GM23248 (cell line): ENCODE measurements at regions not wholly inside any gene's neighbourhood (a gene's known extent, or its start where the extent isn't known, plus 50 kb on each side); places are given as distances from the start of the nearest gene placed in this dataset.
A peak's percentile ranks its signal among the peaks of the same experiment; 100 is the strongest.

ENCODE experiments used
- DNase-seq: peaks from one replicate; pipeline ENCODE4 v3.0.0-alpha.2; 2015
- H2AFZ ChIP-seq: fragments of 200-600 bp; sonication (generic); 2 replicates; pipeline ENCODE4 v1.6.1; 2016; ENCODE audit warnings: antibody characterized with exemption
- H3F3A ChIP-seq: fragments of 200-600 bp; sonication (generic); 2 replicates; pipeline ENCODE4 v1.6.1; 2016; ENCODE audit warnings: mild to moderate bottlenecking, antibody characterized with exemption, mixed run types; ENCODE audit not compliant: insufficient read depth
- H3K27ac ChIP-seq: fragments of 200-600 bp; sonication (generic); 2 replicates; pipeline ENCODE4 v1.5.1; 2016; ENCODE audit warnings: mild to moderate bottlenecking
- H3K27me3 ChIP-seq: fragments of 200-600 bp; sonication (generic); replicated peaks from 2 replicates; pipeline ENCODE4 v1.6.1; 2016; ENCODE audit warnings: mild to moderate bottlenecking; ENCODE audit not compliant: insufficient read depth
- H3K36me3 ChIP-seq: fragments of 200-600 bp; sonication (generic); 2 replicates; pipeline ENCODE4 v1.6.1; 2016; ENCODE audit warnings: low read depth, mild to moderate bottlenecking
- H3K4me1 ChIP-seq: fragments of 200-600 bp; sonication (generic); 2 replicates; pipeline ENCODE4 v1.6.1; 2016; ENCODE audit warnings: mild to moderate bottlenecking; ENCODE audit not compliant: insufficient read depth
- H3K4me2 ChIP-seq: fragments of 200-600 bp; sonication (generic); one replicate; pipeline ENCODE4 v1.6.1; 2016; ENCODE audit warnings: mild to moderate bottlenecking; ENCODE audit not compliant: unreplicated experiment
- H3K4me3 ChIP-seq: fragments of 200-600 bp; sonication (generic); 2 replicates; pipeline ENCODE4 v1.5.1; 2016; ENCODE audit warnings: mild to moderate bottlenecking
- H3K79me2 ChIP-seq: fragments of 200-600 bp; sonication (generic); 2 replicates; pipeline ENCODE4 v1.6.1; 2016; ENCODE audit warnings: mild to moderate bottlenecking; ENCODE audit not compliant: insufficient read depth
- H3K9ac ChIP-seq: fragments of 200-600 bp; sonication (generic); 2 replicates; pipeline ENCODE4 v1.6.1; 2016; ENCODE audit warnings: mild to moderate bottlenecking
- H3K9me2 ChIP-seq: fragments of 200-600 bp; sonication (generic); 2 replicates; pipeline ENCODE4 v1.6.1; 2016; ENCODE audit warnings: mixed run types, mild to moderate bottlenecking, moderate library complexity; ENCODE audit not compliant: insufficient read depth
- H3K9me3 ChIP-seq: fragments of 200-600 bp; sonication (generic); one replicate; pipeline ENCODE4 v1.6.1; 2017; ENCODE audit warnings: low read depth
- H4K20me1 ChIP-seq: fragments of 200-600 bp; sonication (generic); 2 replicates; pipeline ENCODE4 v1.6.0; 2016; ENCODE audit not compliant: insufficient read depth
- EZH2 ChIP-seq: fragments of 200-600 bp; sonication (generic); IDR thresholded peaks from 2 replicates; pipeline ENCODE4 v1.6.1; 2018; ENCODE audit warnings: antibody characterized with exemption, mild to moderate bottlenecking; ENCODE audit not compliant: insufficient read depth, poor library complexity, severe bottlenecking
- EZH2phosphoT487 ChIP-seq: fragments of 200-600 bp; sonication (generic); IDR thresholded peaks from 2 replicates; pipeline ENCODE4 v1.6.1; 2018; ENCODE audit warnings: antibody characterized with exemption, moderate library complexity, mild to moderate bottlenecking, low read depth; ENCODE audit not compliant: insufficient read depth
- whole genome bisulfite sequencing, 2 experiments: methylation state at CpG; one replicate each; pipeline ENCODE4 v1.1.6; 2015 to 2017; ENCODE audit warnings: low lambda C conversion rate in 2 of 2, low coverage in 1 of 2; ENCODE audit errors: missing lambda C conversion rate in 2 of 2; 5-methylcytosine and 5-hydroxymethylcytosine counted together
- in situ Hi-C: fragments of 300-500 bp; cut with MboI; formaldehyde crosslinking; loops from 2 replicates; pipeline ENCODE4 v1.15.0; 2020

- H3K36me3 ChIP-seq: no peaks in the 10 kb centered on the region
- 81 to 88% methylated on average over 2 of the region's 2 CpGs for WGBS, 2 experiments
- no peaks in the 10 kb centered on the region for H3F3A ChIP-seq
- H2AFZ ChIP-seq: no peak overlapping the region
- H3K9me2 ChIP-seq: no peaks in the 10 kb centered on the region
- TF ChIP-seq EZH2: no peak
- no peak for TF ChIP-seq EZH2phosphoT487
- no peaks in the 10 kb centered on the region for H3K79me2 ChIP-seq
- no peak overlapping the region for H3K4me3 ChIP-seq
- H3K27ac ChIP-seq: no peak overlapping the region
- peak; percentile 12 for DNase-seq
- in situ Hi-C loops: no loop called here
- no peaks in the 10 kb centered on the region for H3K27me3 ChIP-seq
- H3K9me3 ChIP-seq: no peaks in the 10 kb centered on the region
- no peaks in the 10 kb centered on the region for H4K20me1 ChIP-seq
- H3K4me1 ChIP-seq: no peaks in the 10 kb centered on the region
- no peak overlapping the region for H3K9ac ChIP-seq
- H3K4me2 ChIP-seq: no peak overlapping the region
Measured at GRCh38 chr3:152930516-152930915, 95.6 kb downstream of the P2RY1 start.

GRCh38 chr3:152937234-152937633 lies 102.3 kb downstream of the P2RY1 start:
- WGBS, 2 experiments: 13% methylated on average over 2 of the region's 2 CpGs
- Histone ChIP-seq H3K4me1 (no peaks in the 10 kb centered on the region), H3K4me3 (no peak overlapping the region), H4K20me1 (no peaks in the 10 kb centered on the region), H3K9ac (no peak overlapping the region), H3K9me3 (no peaks in the 10 kb centered on the region), H3F3A (no peaks in the 10 kb centered on the region), H2AFZ (no peak overlapping the region), H3K36me3 (no peaks in the 10 kb centered on the region), H3K4me2 (no peak overlapping the region), H3K9me2 (no peaks in the 10 kb centered on the region), H3K27ac (no peak overlapping the region), H3K79me2 (no peaks in the 10 kb centered on the region), H3K27me3 (no peaks in the 10 kb centered on the region)
- in situ Hi-C loops: no loop called here
- DNase-seq: peak; percentile 1
- no peak for TF ChIP-seq EZH2
- no peak for TF ChIP-seq EZH2phosphoT487

- Histone ChIP-seq H3K36me3 (no peaks in the 10 kb centered on the region), H2AFZ (no peak overlapping the region), H3K79me2 (no peaks in the 10 kb centered on the region), H4K20me1 (no peaks in the 10 kb centered on the region), H3F3A (no peaks in the 10 kb centered on the region), H3K9me3 (no peaks in the 10 kb centered on the region), H3K9me2 (no peaks in the 10 kb centered on the region), H3K4me2 (no peak overlapping the region), H3K27ac (no peak overlapping the region), H3K4me1 (peaks cover 5% of the 10 kb centered on the region; the same call in 1 of the 2 replicates), H3K4me3 (no peak overlapping the region), H3K9ac (no peak overlapping the region), H3K27me3 (no peaks in the 10 kb centered on the region)
- DNase-seq: no peak
- TF ChIP-seq EZH2 (no peak), EZH2phosphoT487 (no peak)
- WGBS, 2 experiments: 65 to 81% methylated on average over 1 of the region's 1 CpG
- in situ Hi-C loops: no loop called here
Measured at GRCh38 chr3:152938974-152939636, 104.2 kb downstream of the P2RY1 start.

- H3K79me2 ChIP-seq: no peaks in the 10 kb centered on the region
- no peaks in the 10 kb centered on the region for H4K20me1 ChIP-seq
- 76 to 77% methylated on average over 3 of the region's 3 CpGs for WGBS, 2 experiments
- no peak overlapping the region for H3K27ac ChIP-seq
- no peaks in the 10 kb centered on the region for H3K36me3 ChIP-seq
- no peaks in the 10 kb centered on the region for H3K27me3 ChIP-seq
- H3K4me3 ChIP-seq: no peak overlapping the region
- no peaks in the 10 kb centered on the region for H3K9me3 ChIP-seq
- H2AFZ ChIP-seq: no peak overlapping the region
- H3F3A ChIP-seq: no peaks in the 10 kb centered on the region
- in situ Hi-C loops: no loop called here
- no peaks in the 10 kb centered on the region for H3K9me2 ChIP-seq
- H3K9ac ChIP-seq: no peak overlapping the region
- DNase-seq: no peak
- peaks cover 5% of the 10 kb centered on the region; the same call in 1 of the 2 replicates for H3K4me1 ChIP-seq
- TF ChIP-seq EZH2phosphoT487: no peak
- TF ChIP-seq EZH2: no peak
- no peak overlapping the region for H3K4me2 ChIP-seq
Measured at GRCh38 chr3:152941859-152942258, 106.9 kb downstream of the P2RY1 start.
